ENCODE measurements at regions not wholly inside any gene's neighbourhood (a gene's known extent, or its start where the extent isn't known, plus 50 kb on each side); places are given as distances from the start of the nearest gene placed in this dataset.

GRCh38 chr1:234732260-234732659 lies 122.3 kb upstream of the IRF2BP2 start:
- Histone ChIP-seq H3K9me3 (replicated peaks in 1 of 2; ENCODE audit: control insufficient read depth in 1 of 2, insufficient read depth in 1 of 2, low read length in 2 of 2) (no peaks in the 10 kb centered on the region), H3K27ac (ENCODE audit: low read depth in 1 of 2, low read length in 2 of 2) (peak overlapping the region in 1 of 2 donors; percentile 74), H3K4me3 (replicated peaks in 1 of 3; ENCODE audit: low read depth in 2 of 3, low read length in 3 of 3) (no peak overlapping the region), H3K27me3 (ENCODE audit: control insufficient read depth in 2 of 2, insufficient read depth in 2 of 2, low read length in 2 of 2) (no peaks in the 10 kb centered on the region), H3K4me2 (replicated peaks; ENCODE audit: extremely low read depth, low read length, poor library complexity, severe bottlenecking) (no peak overlapping the region), H3K79me2 (ENCODE audit: insufficient read depth, low read length) (no peaks in the 10 kb centered on the region), H3K9ac (ENCODE audit: insufficient read depth, low read length, poor library complexity, severe bottlenecking) (peak overlapping the region; percentile 27), H2AFZ (ENCODE audit: insufficient read depth, low read depth, low read length, poor library complexity, severe bottlenecking) (peak overlapping the region; percentile 21), H4K20me1 (ENCODE audit: insufficient read depth, low read length) (no peaks in the 10 kb centered on the region), H3K36me3 (replicated peaks in 1 of 2; ENCODE audit: control insufficient read depth in 1 of 2, insufficient read depth in 2 of 2, low read length in 2 of 2) (no peaks in the 10 kb centered on the region), H3K4me1 (ENCODE audit: control insufficient read depth in 1 of 2, insufficient read depth in 2 of 2, low read length in 2 of 2) (peaks cover 46 to 51% of the 10 kb centered on the region in 2 donors)
- Mint-ChIP-seq H3K27me3 (ENCODE audit: low read depth in 3 of 3) (peaks cover 0 to 2% (median 0%) of the 10 kb centered on the region in 3 donors), H3K36me3 (peaks cover 3 to 7% of the 10 kb centered on the region in 2 donors), H3K4me3 (no peak overlapping the region), H3K9me3 (peaks cover 0 to 4% (median 0%) of the 10 kb centered on the region in 7 donors), H3K4me1 (peaks cover 61% of the 10 kb centered on the region), H3K27ac (peak overlapping the region in 6 of 7 donors; percentile 73 to 94 (median 88))
- over 99% methylated on average over 9 of the region's 9 CpGs for WGBS (ENCODE audit: insufficient coverage)
- intact Hi-C loops (cut with micrococcal nuclease): no loop called here
- no peak for TF ChIP-seq CTCF (IDR thresholded peaks at IDR 0.05)
- no peak for DNase-seq

GRCh38 chr1:234731569-234732085 lies 121.6 kb upstream of the IRF2BP2 start:
- H3K36me3 Mint-ChIP-seq: peaks cover 3 to 7% of the 10 kb centered on the region in 2 donors
- H3K4me3 Mint-ChIP-seq: no peak overlapping the region
- Histone ChIP-seq H3K27ac (ENCODE audit: low read depth in 1 of 2, low read length in 2 of 2) (peak overlapping the region; percentile 29 to 74), H4K20me1 (ENCODE audit: insufficient read depth, low read length) (no peaks in the 10 kb centered on the region), H3K4me3 (replicated peaks in 1 of 3; ENCODE audit: low read depth in 2 of 3, low read length in 3 of 3) (no peak overlapping the region), H2AFZ (ENCODE audit: insufficient read depth, low read depth, low read length, poor library complexity, severe bottlenecking) (peak overlapping the region; percentile 21), H3K36me3 (replicated peaks in 1 of 2; ENCODE audit: control insufficient read depth in 1 of 2, insufficient read depth in 2 of 2, low read length in 2 of 2) (no peaks in the 10 kb centered on the region), H3K79me2 (ENCODE audit: insufficient read depth, low read length) (no peaks in the 10 kb centered on the region), H3K9me3 (replicated peaks in 1 of 2; ENCODE audit: control insufficient read depth in 1 of 2, insufficient read depth in 1 of 2, low read length in 2 of 2) (no peaks in the 10 kb centered on the region), H3K4me1 (ENCODE audit: control insufficient read depth in 1 of 2, insufficient read depth in 2 of 2, low read length in 2 of 2) (peaks cover 52 to 57% of the 10 kb centered on the region in 2 donors), H3K4me2 (replicated peaks; ENCODE audit: extremely low read depth, low read length, poor library complexity, severe bottlenecking) (no peak overlapping the region), H3K9ac (ENCODE audit: insufficient read depth, low read length, poor library complexity, severe bottlenecking) (peak overlapping the region; percentile 27), H3K27me3 (ENCODE audit: control insufficient read depth in 2 of 2, insufficient read depth in 2 of 2, low read length in 2 of 2) (no peaks in the 10 kb centered on the region)
- H3K9me3 Mint-ChIP-seq: peaks cover 0 to 4% (median 0%) of the 10 kb centered on the region in 7 donors
- peak; percentile 78 to 89 (median 81) for DNase-seq
- TF ChIP-seq CTCF (IDR thresholded peaks at IDR 0.05): no peak
- intact Hi-C loops (cut with micrococcal nuclease): loop anchor here in 1 of 2 donors (2.0 kb wide), 2 partner anchors 43 to 119 kb away; no protein-coding TSS in a partner anchor
- peak overlapping the region; percentile 76 to 94 (median 85) for H3K27ac Mint-ChIP-seq
- peaks cover 0 to 2% (median 0%) of the 10 kb centered on the region in 3 donors for H3K27me3 Mint-ChIP-seq (ENCODE audit: low read depth in 3 of 3)
- peaks cover 67% of the 10 kb centered on the region for H3K4me1 Mint-ChIP-seq
- 29% methylated on average over 6 of the region's 10 CpGs for WGBS (ENCODE audit: insufficient coverage)

Data from CD14-positive monocyte (primary cell).